ENCODE measurements at regions not wholly inside any gene's neighbourhood (a gene's known extent, or its start where the extent isn't known, plus 50 kb on each side); places are given as distances from the start of the nearest gene placed in this dataset.

- Histone ChIP-seq H3K9ac (ENCODE audit: low read depth, low read length) (no peak overlapping the region), H3K9me3 (replicated peaks; ENCODE audit: low read length) (no peaks in the 10 kb centered on the region), H3K4me3 (ENCODE audit: low read length) (no peak overlapping the region), H3K4me1 (ENCODE audit: control insufficient read depth, insufficient read depth, low read length) (no peaks in the 10 kb centered on the region), H3K4me2 (ENCODE audit: low read length) (no peak overlapping the region), H3K27me3 (ENCODE audit: control insufficient read depth, insufficient read depth, low read length) (no peaks in the 10 kb centered on the region), H3K36me3 (ENCODE audit: insufficient read depth, low read length) (no peaks in the 10 kb centered on the region)
Measured at GRCh38 chr9:80632041-80632440, 1057.3 kb downstream of the TLE1 start.

- no peaks in the 10 kb centered on the region for H3K27me3 ChIP-seq (ENCODE audit: control insufficient read depth, insufficient read depth, low read length)
- H3K36me3 ChIP-seq (ENCODE audit: insufficient read depth, low read length), result no peaks in the 10 kb centered on the region
- no peak overlapping the region for H3K9ac ChIP-seq (ENCODE audit: low read depth, low read length)
- H3K4me2 ChIP-seq (ENCODE audit: low read length), result no peak overlapping the region
- no peaks in the 10 kb centered on the region for H3K4me1 ChIP-seq (ENCODE audit: control insufficient read depth, insufficient read depth, low read length)
- no peak overlapping the region for H3K4me3 ChIP-seq (ENCODE audit: low read length)
- H3K9me3 ChIP-seq (replicated peaks; ENCODE audit: low read length), result no peaks in the 10 kb centered on the region
Measured at GRCh38 chr9:80622508-80622907, 1050.7 kb downstream of the TLE4 start.

DNA sequence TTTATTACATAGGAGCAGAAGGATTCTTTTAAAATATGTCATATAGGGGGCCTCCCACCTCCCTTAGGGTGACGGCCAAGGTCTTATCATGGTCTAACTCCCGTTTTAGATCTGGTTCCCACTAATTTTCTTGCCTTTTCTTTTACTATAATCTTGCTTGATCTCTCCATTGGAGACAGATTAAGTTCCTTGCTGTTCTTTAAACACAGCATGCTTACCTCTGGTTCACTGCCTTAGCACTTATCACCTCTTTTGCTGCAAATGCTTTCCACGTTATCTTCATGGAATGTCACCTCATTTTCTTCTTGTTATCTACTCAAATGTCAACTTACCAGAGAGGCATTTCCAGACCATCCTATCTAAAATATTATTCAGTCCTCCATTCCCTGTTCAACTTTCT lies 1047.6 kb downstream of the TLE4 start:
- Histone ChIP-seq H3K9ac (ENCODE audit: low read depth, low read length) (no peak overlapping the region), H3K4me3 (ENCODE audit: low read length) (no peak overlapping the region), H3K4me1 (ENCODE audit: control insufficient read depth, insufficient read depth, low read length) (no peaks in the 10 kb centered on the region), H3K9me3 (replicated peaks; ENCODE audit: low read length) (no peaks in the 10 kb centered on the region), H3K36me3 (ENCODE audit: insufficient read depth, low read length) (no peaks in the 10 kb centered on the region), H3K27me3 (ENCODE audit: control insufficient read depth, insufficient read depth, low read length) (no peaks in the 10 kb centered on the region), H3K4me2 (ENCODE audit: low read length) (no peak overlapping the region)

DNA sequence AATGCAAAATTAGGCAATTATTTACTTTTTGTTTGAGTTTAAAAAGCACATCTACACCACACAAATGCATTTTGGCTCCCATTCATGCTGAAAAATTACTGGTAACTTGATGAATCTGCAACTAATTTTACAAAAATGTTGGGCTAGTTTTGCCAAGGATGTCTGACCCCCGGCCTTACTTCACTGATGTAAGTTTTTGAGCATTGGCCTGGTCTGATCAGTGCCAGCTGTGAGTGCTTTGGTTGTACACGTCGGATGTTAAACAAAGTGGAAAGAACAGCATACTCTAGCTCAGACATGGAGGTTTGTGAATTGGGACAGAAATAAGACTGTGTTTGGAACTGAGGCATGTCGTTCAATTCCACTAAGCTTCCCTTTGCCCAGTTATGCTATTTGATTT lies 1044.2 kb downstream of the TLE4 start:
- Histone ChIP-seq H3K4me2 (ENCODE audit: low read length) (no peak overlapping the region), H3K9ac (ENCODE audit: low read depth, low read length) (no peak overlapping the region), H3K9me3 (replicated peaks; ENCODE audit: low read length) (no peaks in the 10 kb centered on the region), H3K4me3 (ENCODE audit: low read length) (no peak overlapping the region), H3K4me1 (ENCODE audit: control insufficient read depth, insufficient read depth, low read length) (no peaks in the 10 kb centered on the region), H3K27me3 (ENCODE audit: control insufficient read depth, insufficient read depth, low read length) (no peaks in the 10 kb centered on the region), H3K36me3 (ENCODE audit: insufficient read depth, low read length) (no peaks in the 10 kb centered on the region)

- Histone ChIP-seq H3K4me1 (ENCODE audit: control insufficient read depth, insufficient read depth, low read length) (no peaks in the 10 kb centered on the region), H3K36me3 (ENCODE audit: insufficient read depth, low read length) (no peaks in the 10 kb centered on the region), H3K9ac (ENCODE audit: low read depth, low read length) (no peak overlapping the region), H3K27me3 (ENCODE audit: control insufficient read depth, insufficient read depth, low read length) (no peaks in the 10 kb centered on the region), H3K4me2 (ENCODE audit: low read length) (no peak overlapping the region), H3K4me3 (ENCODE audit: low read length) (no peak overlapping the region), H3K9me3 (replicated peaks; ENCODE audit: low read length) (no peaks in the 10 kb centered on the region)
Measured at GRCh38 chr9:80605793-80606192, 1034.0 kb downstream of the TLE4 start.

DNA sequence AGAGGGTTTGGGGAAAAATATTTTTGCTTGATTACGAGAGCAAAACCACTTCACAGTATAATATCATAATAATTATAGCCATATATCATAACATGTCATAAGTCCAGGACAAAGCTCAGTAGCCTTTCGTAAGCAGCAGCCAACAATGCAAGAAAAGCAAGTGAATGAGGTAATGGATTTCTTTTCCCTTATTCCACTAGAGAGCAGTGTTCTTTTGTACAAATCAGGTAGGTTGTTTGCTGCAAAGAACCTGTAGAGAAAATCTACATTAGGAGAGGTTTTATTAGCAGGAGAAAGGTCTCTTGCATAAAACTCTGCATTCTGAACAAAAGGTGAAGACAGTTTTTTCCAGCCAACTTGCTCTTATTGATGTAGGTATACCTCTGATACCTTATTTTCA lies 1033.4 kb downstream of the TLE4 start:
- Histone ChIP-seq H3K36me3 (ENCODE audit: insufficient read depth, low read length) (no peaks in the 10 kb centered on the region), H3K9me3 (replicated peaks; ENCODE audit: low read length) (no peaks in the 10 kb centered on the region), H3K4me1 (ENCODE audit: control insufficient read depth, insufficient read depth, low read length) (no peaks in the 10 kb centered on the region), H3K9ac (ENCODE audit: low read depth, low read length) (no peak overlapping the region), H3K4me3 (ENCODE audit: low read length) (no peak overlapping the region), H3K27me3 (ENCODE audit: control insufficient read depth, insufficient read depth, low read length) (no peaks in the 10 kb centered on the region), H3K4me2 (ENCODE audit: low read length) (no peak overlapping the region)

DNA sequence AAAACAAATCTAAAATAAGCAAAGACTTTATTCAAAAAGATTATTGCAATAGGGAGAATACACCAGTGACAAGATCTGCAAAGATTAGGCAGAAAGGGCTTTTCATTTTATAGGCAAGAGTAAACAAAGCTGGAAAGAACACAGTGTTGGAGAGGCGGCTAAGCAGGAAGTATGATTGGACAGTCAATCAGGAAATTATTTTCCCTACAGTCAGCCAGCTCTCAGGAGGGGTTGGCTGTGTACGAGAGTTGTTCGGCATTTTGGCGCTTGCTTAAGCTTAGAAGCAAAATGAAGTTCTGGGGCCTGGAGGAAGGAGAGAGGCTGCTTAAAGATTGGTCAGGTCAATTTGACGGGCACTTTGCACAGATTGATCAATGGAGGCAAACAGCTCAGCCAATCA lies 1030.5 kb downstream of the TLE4 start:
- H3K36me3 ChIP-seq (ENCODE audit: insufficient read depth, low read length), result no peaks in the 10 kb centered on the region
- H3K4me1 ChIP-seq (ENCODE audit: control insufficient read depth, insufficient read depth, low read length), result no peaks in the 10 kb centered on the region
- H3K9ac ChIP-seq (ENCODE audit: low read depth, low read length), result no peak overlapping the region
- H3K4me2 ChIP-seq (ENCODE audit: low read length), result no peak overlapping the region
- H3K27me3 ChIP-seq (ENCODE audit: control insufficient read depth, insufficient read depth, low read length), result no peaks in the 10 kb centered on the region
- H3K4me3 ChIP-seq (ENCODE audit: low read length), result no peak overlapping the region
- no peaks in the 10 kb centered on the region for H3K9me3 ChIP-seq (replicated peaks; ENCODE audit: low read length)

DNA sequence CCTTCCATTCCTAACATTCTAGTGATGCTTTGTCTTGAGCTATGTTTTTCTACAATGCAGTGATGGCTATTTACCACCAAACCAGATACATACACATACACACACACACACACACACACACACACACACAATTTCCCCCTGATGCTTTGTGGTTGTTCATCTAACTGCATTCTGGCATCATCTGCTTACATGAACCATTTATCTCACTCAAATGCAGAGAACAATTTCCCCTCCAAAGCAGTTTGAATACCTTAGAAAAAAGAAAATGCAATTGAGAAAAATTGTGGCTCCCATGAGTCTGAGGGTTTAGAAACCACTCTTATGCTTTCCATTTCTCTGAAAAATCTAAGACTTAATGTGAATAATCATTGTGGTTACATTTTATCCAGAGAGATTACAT lies 1024.8 kb downstream of the TLE4 start:
- no peak overlapping the region for H3K9ac ChIP-seq (ENCODE audit: low read depth, low read length)
- no peaks in the 10 kb centered on the region for H3K4me1 ChIP-seq (ENCODE audit: control insufficient read depth, insufficient read depth, low read length)
- H3K4me2 ChIP-seq (ENCODE audit: low read length), result no peak overlapping the region
- H3K36me3 ChIP-seq (ENCODE audit: insufficient read depth, low read length), result no peaks in the 10 kb centered on the region
- no peaks in the 10 kb centered on the region for H3K27me3 ChIP-seq (ENCODE audit: control insufficient read depth, insufficient read depth, low read length)
- no peaks in the 10 kb centered on the region for H3K9me3 ChIP-seq (replicated peaks; ENCODE audit: low read length)
- no peak overlapping the region for H3K4me3 ChIP-seq (ENCODE audit: low read length)

GRCh38 chr9:80595192-80595591 lies 1023.4 kb downstream of the TLE4 start:
- Histone ChIP-seq H3K9me3 (replicated peaks; ENCODE audit: low read length) (no peaks in the 10 kb centered on the region), H3K9ac (ENCODE audit: low read depth, low read length) (no peak overlapping the region), H3K4me3 (ENCODE audit: low read length) (no peak overlapping the region), H3K27me3 (ENCODE audit: control insufficient read depth, insufficient read depth, low read length) (no peaks in the 10 kb centered on the region), H3K4me2 (ENCODE audit: low read length) (no peak overlapping the region), H3K4me1 (ENCODE audit: control insufficient read depth, insufficient read depth, low read length) (no peaks in the 10 kb centered on the region), H3K36me3 (ENCODE audit: insufficient read depth, low read length) (no peaks in the 10 kb centered on the region)

DNA sequence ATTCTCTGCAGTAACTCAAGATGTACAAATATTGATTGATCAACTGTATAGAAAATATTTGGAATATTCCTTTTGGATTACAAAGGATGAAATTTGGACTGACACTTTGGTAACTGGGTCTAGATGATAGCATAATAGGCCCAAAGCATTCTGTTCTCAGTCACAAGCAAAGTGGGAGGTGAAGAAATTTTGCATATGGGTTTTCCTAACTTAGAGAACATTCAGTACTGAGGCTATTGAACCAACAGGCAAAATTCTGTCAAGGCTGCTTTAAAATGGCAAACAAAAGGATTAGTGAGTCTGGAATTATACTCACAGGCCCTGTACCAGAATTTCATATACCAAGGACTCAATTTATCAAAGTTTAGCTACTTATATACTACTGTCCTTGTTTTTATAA lies 1020.6 kb downstream of the TLE4 start:
- Histone ChIP-seq H3K4me2 (ENCODE audit: low read length) (no peak overlapping the region), H3K9ac (ENCODE audit: low read depth, low read length) (no peak overlapping the region), H3K4me3 (ENCODE audit: low read length) (no peak overlapping the region), H3K4me1 (ENCODE audit: control insufficient read depth, insufficient read depth, low read length) (no peaks in the 10 kb centered on the region), H3K27me3 (ENCODE audit: control insufficient read depth, insufficient read depth, low read length) (no peaks in the 10 kb centered on the region), H3K9me3 (replicated peaks; ENCODE audit: low read length) (no peaks in the 10 kb centered on the region), H3K36me3 (ENCODE audit: insufficient read depth, low read length) (no peaks in the 10 kb centered on the region)

GRCh38 chr9:80586786-80587330 lies 1015.1 kb downstream of the TLE4 start:
- H3K27me3 ChIP-seq (ENCODE audit: control insufficient read depth, insufficient read depth, low read length), result no peaks in the 10 kb centered on the region
- H3K4me3 ChIP-seq (ENCODE audit: low read length), result no peak overlapping the region
- H3K36me3 ChIP-seq (ENCODE audit: insufficient read depth, low read length), result no peaks in the 10 kb centered on the region
- H3K4me1 ChIP-seq (ENCODE audit: control insufficient read depth, insufficient read depth, low read length), result no peaks in the 10 kb centered on the region
- H3K9me3 ChIP-seq (replicated peaks; ENCODE audit: low read length), result no peaks in the 10 kb centered on the region
- H3K9ac ChIP-seq (ENCODE audit: low read depth, low read length), result no peak overlapping the region
- no peak overlapping the region for H3K4me2 ChIP-seq (ENCODE audit: low read length)

GRCh38 chr9:80571953-80572352 lies 1000.2 kb downstream of the TLE4 start:
- Histone ChIP-seq H3K9ac (ENCODE audit: low read depth, low read length) (no peak overlapping the region), H3K4me1 (ENCODE audit: control insufficient read depth, insufficient read depth, low read length) (no peaks in the 10 kb centered on the region), H3K36me3 (ENCODE audit: insufficient read depth, low read length) (no peaks in the 10 kb centered on the region), H3K4me2 (ENCODE audit: low read length) (no peak overlapping the region), H3K27me3 (ENCODE audit: control insufficient read depth, insufficient read depth, low read length) (no peaks in the 10 kb centered on the region), H3K9me3 (replicated peaks; ENCODE audit: low read length) (no peaks in the 10 kb centered on the region), H3K4me3 (ENCODE audit: low read length) (no peak overlapping the region)
